ENCODE measurements at regions not wholly inside any gene's neighbourhood (a gene's known extent, or its start where the extent isn't known, plus 50 kb on each side); places are given as distances from the start of the nearest gene placed in this dataset.
"Not testable (repeated sequence)": the region's sequence is repeated elsewhere in the genome, so short reads cannot be mapped to it uniquely, and the experiment has no call there.

DNA sequence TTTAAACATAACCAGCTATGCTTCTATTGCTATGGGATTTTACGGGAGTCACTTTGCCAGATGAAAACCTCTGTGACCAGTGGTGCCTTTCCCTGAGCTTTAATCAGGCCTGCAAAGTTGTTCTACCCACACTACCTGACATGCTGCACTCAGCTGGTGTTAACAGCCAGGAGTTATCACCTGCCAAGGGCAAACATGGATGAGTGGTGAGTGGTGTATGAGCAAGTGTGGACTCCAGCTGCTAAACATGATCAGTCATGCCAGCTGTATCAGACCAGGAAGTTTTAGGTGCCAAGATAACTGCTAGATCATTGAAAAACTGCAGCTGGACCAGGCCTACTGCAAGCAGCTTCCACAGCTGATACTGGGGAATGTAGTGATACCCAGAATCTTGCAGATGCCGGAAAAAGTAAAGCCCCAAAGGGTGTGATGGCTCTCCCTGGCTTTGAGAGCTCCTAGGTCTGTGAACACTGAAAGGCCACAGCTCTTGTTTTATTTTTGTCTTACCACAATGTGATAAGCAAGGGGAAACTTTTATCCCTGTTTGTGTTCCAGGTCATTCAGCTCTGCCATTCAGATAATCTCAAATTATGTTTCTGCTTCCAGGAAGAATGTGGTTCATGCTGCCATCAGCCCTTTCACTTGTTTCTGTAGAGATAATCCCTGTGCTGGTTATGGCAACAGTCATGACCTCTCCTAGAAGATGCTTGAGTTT, 163.5 kb downstream of the CDY2B start:
- TF ChIP-seq, protein P1, sequence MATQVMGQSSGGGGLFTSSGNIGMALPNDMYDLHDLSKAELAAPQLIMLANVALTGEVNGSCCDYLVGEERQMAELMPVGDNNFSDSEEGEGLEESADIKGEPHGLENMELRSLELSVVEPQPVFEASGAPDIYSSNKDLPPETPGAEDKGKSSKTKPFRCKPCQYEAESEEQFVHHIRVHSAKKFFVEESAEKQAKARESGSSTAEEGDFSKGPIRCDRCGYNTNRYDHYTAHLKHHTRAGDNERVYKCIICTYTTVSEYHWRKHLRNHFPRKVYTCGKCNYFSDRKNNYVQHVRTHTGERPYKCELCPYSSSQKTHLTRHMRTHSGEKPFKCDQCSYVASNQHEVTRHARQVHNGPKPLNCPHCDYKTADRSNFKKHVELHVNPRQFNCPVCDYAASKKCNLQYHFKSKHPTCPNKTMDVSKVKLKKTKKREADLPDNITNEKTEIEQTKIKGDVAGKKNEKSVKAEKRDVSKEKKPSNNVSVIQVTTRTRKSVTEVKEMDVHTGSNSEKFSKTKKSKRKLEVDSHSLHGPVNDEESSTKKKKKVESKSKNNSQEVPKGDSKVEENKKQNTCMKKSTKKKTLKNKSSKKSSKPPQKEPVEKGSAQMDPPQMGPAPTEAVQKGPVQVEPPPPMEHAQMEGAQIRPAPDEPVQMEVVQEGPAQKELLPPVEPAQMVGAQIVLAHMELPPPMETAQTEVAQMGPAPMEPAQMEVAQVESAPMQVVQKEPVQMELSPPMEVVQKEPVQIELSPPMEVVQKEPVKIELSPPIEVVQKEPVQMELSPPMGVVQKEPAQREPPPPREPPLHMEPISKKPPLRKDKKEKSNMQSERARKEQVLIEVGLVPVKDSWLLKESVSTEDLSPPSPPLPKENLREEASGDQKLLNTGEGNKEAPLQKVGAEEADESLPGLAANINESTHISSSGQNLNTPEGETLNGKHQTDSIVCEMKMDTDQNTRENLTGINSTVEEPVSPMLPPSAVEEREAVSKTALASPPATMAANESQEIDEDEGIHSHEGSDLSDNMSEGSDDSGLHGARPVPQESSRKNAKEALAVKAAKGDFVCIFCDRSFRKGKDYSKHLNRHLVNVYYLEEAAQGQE (IDR thresholded peaks at IDR 0.05; ENCODE audit: low read depth) = not testable (repeated sequence)
- TF ChIP-seq, protein P2, sequence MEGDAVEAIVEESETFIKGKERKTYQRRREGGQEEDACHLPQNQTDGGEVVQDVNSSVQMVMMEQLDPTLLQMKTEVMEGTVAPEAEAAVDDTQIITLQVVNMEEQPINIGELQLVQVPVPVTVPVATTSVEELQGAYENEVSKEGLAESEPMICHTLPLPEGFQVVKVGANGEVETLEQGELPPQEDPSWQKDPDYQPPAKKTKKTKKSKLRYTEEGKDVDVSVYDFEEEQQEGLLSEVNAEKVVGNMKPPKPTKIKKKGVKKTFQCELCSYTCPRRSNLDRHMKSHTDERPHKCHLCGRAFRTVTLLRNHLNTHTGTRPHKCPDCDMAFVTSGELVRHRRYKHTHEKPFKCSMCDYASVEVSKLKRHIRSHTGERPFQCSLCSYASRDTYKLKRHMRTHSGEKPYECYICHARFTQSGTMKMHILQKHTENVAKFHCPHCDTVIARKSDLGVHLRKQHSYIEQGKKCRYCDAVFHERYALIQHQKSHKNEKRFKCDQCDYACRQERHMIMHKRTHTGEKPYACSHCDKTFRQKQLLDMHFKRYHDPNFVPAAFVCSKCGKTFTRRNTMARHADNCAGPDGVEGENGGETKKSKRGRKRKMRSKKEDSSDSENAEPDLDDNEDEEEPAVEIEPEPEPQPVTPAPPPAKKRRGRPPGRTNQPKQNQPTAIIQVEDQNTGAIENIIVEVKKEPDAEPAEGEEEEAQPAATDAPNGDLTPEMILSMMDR (IDR thresholded peaks at IDR 0.05 in 2 of 3, conservative IDR thresholded peaks at IDR 0.05 in 1 of 3; ENCODE audit: borderline replicate concordance in 1 of 3, insufficient read depth in 1 of 3, low read depth in 2 of 3, low read length in 2 of 3) = not testable (repeated sequence)
- TF ChIP-seq, protein P3, sequence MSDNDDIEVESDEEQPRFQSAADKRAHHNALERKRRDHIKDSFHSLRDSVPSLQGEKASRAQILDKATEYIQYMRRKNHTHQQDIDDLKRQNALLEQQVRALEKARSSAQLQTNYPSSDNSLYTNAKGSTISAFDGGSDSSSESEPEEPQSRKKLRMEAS (IDR thresholded peaks at IDR 0.05) = not testable (repeated sequence)
- TF ChIP-seq CBX3 (IDR thresholded peaks at IDR 0.05; ENCODE audit: low read depth); EZH2 (IDR thresholded peaks at IDR 0.05); YY1 (IDR thresholded peaks at IDR 0.05; ENCODE audit: extremely low read depth, insufficient replicate concordance, low read depth, low read length); SIN3A (IDR thresholded peaks at IDR 0.05; ENCODE audit: low read depth); FOSL1 (IDR thresholded peaks at IDR 0.05; ENCODE audit: low read depth); CEBPB (IDR thresholded peaks at IDR 0.05; ENCODE audit: low read depth); EGR1 (IDR thresholded peaks at IDR 0.05; ENCODE audit: low read depth): not testable (repeated sequence)
